Glomerular visceral epithelial cell (primary cell): ENCODE measurements at regions not wholly inside any gene's neighbourhood (a gene's known extent, or its start where the extent isn't known, plus 50 kb on each side); places are given as distances from the start of the nearest gene placed in this dataset.
A peak's percentile ranks its signal among the peaks of the same experiment; 100 is the strongest.
"Not testable (repeated sequence)": the region's sequence is repeated elsewhere in the genome, so short reads cannot be mapped to it uniquely, and the experiment has no call there.

Experiments
- DNase-seq: peaks from one replicate; pipeline ENCODE4 v3.0.0-alpha.2; 2016; ENCODE audit errors: extremely low spot score

GRCh38 chr5:118290204-118290603, 698.1 kb downstream of the DTWD2 start:
- DNase-seq = no peak

GRCh38 chr5:118284230-118284629, 704.1 kb downstream of the DTWD2 start:
- not testable (repeated sequence) for DNase-seq

- not testable (repeated sequence) for DNase-seq
Measured at GRCh38 chr5:118282480-118283038, 705.8 kb downstream of the DTWD2 start.

GRCh38 chr5:118279540-118280294, 708.6 kb downstream of the DTWD2 start:
- DNase-seq = no peak

- DNase-seq = no peak
Measured at GRCh38 chr5:118270526-118270925, 717.8 kb downstream of the DTWD2 start.

- DNase-seq = no peak
Measured at GRCh38 chr5:118258223-118258622, 730.1 kb downstream of the DTWD2 start.

GRCh38 chr5:118257066-118257465, 731.3 kb downstream of the DTWD2 start:
- peak; percentile 9 for DNase-seq

- DNase-seq = no peak
Measured at GRCh38 chr5:118253225-118254061, 734.9 kb downstream of the DTWD2 start.

GRCh38 chr5:118249386-118249785, 739.0 kb downstream of the DTWD2 start:
- no peak for DNase-seq

- no peak for DNase-seq
Measured at GRCh38 chr5:118247458-118247857, 740.9 kb downstream of the DTWD2 start.

- DNase-seq = no peak
Measured at GRCh38 chr5:118243613-118244012, 744.7 kb downstream of the DTWD2 start.

GRCh38 chr5:118243068-118243467, 745.3 kb downstream of the DTWD2 start:
- DNase-seq = no peak

- no peak for DNase-seq
Measured at GRCh38 chr5:118236108-118236849, 752.1 kb downstream of the DTWD2 start.

- DNase-seq = no peak
Measured at GRCh38 chr5:118233606-118234005, 754.7 kb downstream of the DTWD2 start.

- no peak for DNase-seq
Measured at GRCh38 chr5:118228489-118228888, 759.9 kb downstream of the DTWD2 start.

GRCh38 chr5:118224546-118224945, 763.8 kb downstream of the DTWD2 start:
- peak; percentile 60 for DNase-seq

GRCh38 chr5:118220556-118221195, 767.7 kb downstream of the DTWD2 start:
- DNase-seq = no peak

GRCh38 chr5:118211606-118212005, 776.7 kb downstream of the DTWD2 start:
- no peak for DNase-seq

GRCh38 chr5:118208031-118208453, 780.3 kb downstream of the DTWD2 start:
- no peak for DNase-seq

GRCh38 chr5:118199801-118200200, 788.5 kb downstream of the DTWD2 start:
- no peak for DNase-seq

GRCh38 chr5:118196229-118196628, 792.1 kb downstream of the DTWD2 start:
- DNase-seq = no peak
